HepG2 (cell line): ENCODE measurements at regions not wholly inside any gene's neighbourhood (a gene's known extent, or its start where the extent isn't known, plus 50 kb on each side); places are given as distances from the start of the nearest gene placed in this dataset.
A peak's percentile ranks its signal among the peaks of the same experiment; 100 is the strongest.
"Not testable (repeated sequence)": the region's sequence is repeated elsewhere in the genome, so short reads cannot be mapped to it uniquely, and the experiment has no call there.

Experiments used
- ATAC-seq: fragments of 200-7000 bp; cut with Tn5 transposase; 3 replicates; pipeline ENCODE4 v1.9.1; 2020; ENCODE audit warnings: mild to moderate bottlenecking, moderate library complexity
- BruUV-seq: library from RNA; stranded (reverse); fragments of 400-500 nt; replicated peaks from 2 replicates; lab custom pipeline; 2021; lab: Mats Ljungman, UMichigan
- CTCF ChIA-PET: fragments of 300-600 bp; formaldehyde crosslinking; extraction: SDS; loops from one replicate; lab custom pipeline; 2021; ENCODE audit warnings: low total read pairs, inconsistent platforms, low intra/inter-chr PET ratio; lab: Yijun Ruan, JAX
- POLR2A ChIA-PET: fragments of 350-600 bp; sonication (Branson Sonifier 250); formaldehyde crosslinking; loops from one replicate; lab custom pipeline; 2020; ENCODE audit warnings: antibody characterized with exemption, inconsistent platforms; lab: Yijun Ruan, JAX
- DNase-seq: peaks from one replicate; pipeline ENCODE4 v3.0.0-alpha.2; 2015; ENCODE audit warnings: low spot score
- FAIRE-seq: peaks from 3 replicates; lab custom pipeline; 2011; peaks lifted over from hg19 to GRCh38; lab: Jason Lieb, UNC
- H2AFZ ChIP-seq: one replicate; pipeline ENCODE4 v1.6.1; 2011; ENCODE audit warnings: low read length, inconsistent platforms
- H3K27ac ChIP-seq: fragments of 300-600 bp; 3 replicates; pipeline ENCODE4 v1.8.0; 2011; ENCODE audit warnings: mixed run types, mild to moderate bottlenecking, mixed read lengths, low read length, inconsistent platforms; ENCODE audit not compliant: insufficient read depth; ENCODE audit errors: extremely low read length
- H3K27me3 ChIP-seq, 2 experiments: fragments of 200-600 bp in 1 of 2; 2 replicates in 1 of 2; 3 replicates in 1 of 2; pipeline versions ENCODE4 v1.6.0 to v1.8.0; 2011; ENCODE audit warnings: low read length in 2 of 2, mild to moderate bottlenecking in 2 of 2, moderate library complexity in 2 of 2, inconsistent platforms in 1 of 2; ENCODE audit not compliant: insufficient read depth in 2 of 2, control insufficient read depth in 1 of 2
- H3K36me3 ChIP-seq, 2 experiments: fragments of 200-600 bp in 1 of 2; replicated peaks in 1 of 2; 2 replicates in 1 of 2; 3 replicates in 1 of 2; pipeline versions ENCODE4 v1.5.1 to v1.8.0; 2011; ENCODE audit warnings: low read length in 2 of 2, inconsistent platforms in 1 of 2; ENCODE audit not compliant: insufficient read depth in 2 of 2, control insufficient read depth in 1 of 2
- H3K4me1 ChIP-seq: 2 replicates; pipeline ENCODE4 v1.5.1; 2012; ENCODE audit warnings: low read length, inconsistent platforms; ENCODE audit not compliant: insufficient read depth
- H3K4me2 ChIP-seq: 2 replicates; pipeline ENCODE4 v1.6.0; 2011; ENCODE audit warnings: low read depth, low read length, inconsistent platforms
- H3K4me3 ChIP-seq, 3 experiments: fragments of 200-600 bp in 1 of 3; sonication (generic), shearing (Covaris generic) in 1 of 3; replicated peaks in 1 of 3; 2 replicates each; pipeline ENCODE4 v1.5.1; 2011 to 2016; ENCODE audit warnings: low read length in 3 of 3, inconsistent platforms in 2 of 3, low read depth in 2 of 3, mild to moderate bottlenecking in 2 of 3, control low read depth in 1 of 3, mixed read lengths in 1 of 3; ENCODE audit not compliant: insufficient read depth in 1 of 3
- H3K79me2 ChIP-seq: one replicate; pipeline ENCODE4 v1.6.1; 2011; ENCODE audit warnings: low read length, inconsistent platforms; ENCODE audit not compliant: insufficient read depth
- H3K9ac ChIP-seq: 2 replicates; pipeline ENCODE4 v1.6.0; 2011; ENCODE audit warnings: mild to moderate bottlenecking, low read depth, low read length, inconsistent platforms; ENCODE audit not compliant: insufficient read depth
- H3K9me3 ChIP-seq: 2 replicates; pipeline ENCODE4 v1.5.1; 2012; ENCODE audit warnings: mild to moderate bottlenecking, low read length
- H4K20me1 ChIP-seq: 2 replicates; pipeline ENCODE4 v1.6.0; 2011; ENCODE audit warnings: inconsistent platforms, mild to moderate bottlenecking, low read length, moderate library complexity; ENCODE audit not compliant: insufficient read depth
- MNT ChIP-seq: fragments of 450-650 bp; IDR thresholded peaks from 2 replicates; pipeline ENCODE4 v1.6.1; 2016
- SMC3 ChIP-seq: IDR thresholded peaks from 2 replicates; pipeline ENCODE4 v1.6.1; 2011; ENCODE audit warnings: low read length, improper control_type of control experiment
- WGBS: methylation state at CpG from one replicate; pipeline ENCODE4 v1.1.6; 2017; ENCODE audit warnings: low lambda C conversion rate; 5-methylcytosine and 5-hydroxymethylcytosine counted together
- in situ Hi-C: cut with HindIII; loops from 2 replicates; pipeline ENCODE4 v1.10.0; 2017; ENCODE audit warnings: low pct_unique_long_range_greater_than_20kb; ENCODE audit not compliant: extremely low pct_ligation_motif_present
- intact Hi-C: fragments of 100-400 bp; cut with micrococcal nuclease; formaldehyde crosslinking; loops from one replicate; pipeline ENCODE4 v1.10.0; 2022; ENCODE audit not compliant: unreplicated experiment

- TF ChIP-seq SMC3 (peak; percentile 80), MNT (no peak)
- TF ChIP-seq, all 625 proteins: peak for 3
These were observed 262.6 kb upstream of the BTG1 start (continued) for GRCh38 chr12:92408072-92408900.

DNA sequence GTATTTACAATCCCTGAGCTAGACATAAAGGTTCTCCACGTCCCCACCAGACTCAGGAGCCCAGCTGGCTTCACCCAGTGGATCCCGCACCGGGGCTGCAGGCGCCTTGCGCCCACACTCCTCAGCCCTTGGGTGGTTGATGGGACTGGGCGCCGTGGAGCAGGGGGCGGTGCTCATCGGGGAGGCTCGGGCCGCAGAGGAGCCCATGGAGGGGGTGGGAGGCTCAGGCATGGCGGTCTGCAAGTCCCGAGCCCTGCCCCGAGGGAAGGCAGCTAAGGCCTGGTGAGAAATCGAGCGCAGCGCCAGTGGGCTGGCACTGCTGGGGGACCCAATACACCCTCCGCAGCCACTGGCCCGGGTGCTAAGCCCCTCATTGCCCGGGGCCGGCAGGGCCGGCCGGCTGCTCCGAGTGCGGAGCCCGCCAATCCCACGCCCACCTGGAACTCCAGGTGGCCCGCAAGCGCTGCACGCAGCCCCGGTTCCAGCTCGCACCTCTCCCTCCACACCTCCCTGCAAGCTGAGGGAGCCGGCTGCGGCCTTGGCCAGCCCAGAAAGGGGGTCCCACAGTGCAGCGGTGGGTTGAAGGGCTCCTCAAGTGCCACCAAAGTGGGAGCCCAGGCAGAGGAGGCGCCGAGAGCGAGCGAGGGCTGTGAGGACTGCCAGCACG lies 260.9 kb upstream of the BTG1 start:
- H3K27me3 ChIP-seq, BruUV-seq, H3K9me3 ChIP-seq, H3K4me1 ChIP-seq, H4K20me1 ChIP-seq, H3K4me3 ChIP-seq, intact Hi-C loops, H3K9ac ChIP-seq, DNase-seq, CTCF ChIA-PET, H3K4me2 ChIP-seq, H3K79me2 ChIP-seq, POLR2A ChIA-PET, FAIRE-seq, H2AFZ ChIP-seq, H3K36me3 ChIP-seq, ATAC-seq, H3K27ac ChIP-seq: not testable (repeated sequence)
- in situ Hi-C loops, result loop anchor here (25.0 kb wide), 1 partner anchor 1019 kb away; no protein-coding TSS in a partner anchor
- WGBS, result 69% methylated on average over 5 of the region's 40 CpGs

DNA sequence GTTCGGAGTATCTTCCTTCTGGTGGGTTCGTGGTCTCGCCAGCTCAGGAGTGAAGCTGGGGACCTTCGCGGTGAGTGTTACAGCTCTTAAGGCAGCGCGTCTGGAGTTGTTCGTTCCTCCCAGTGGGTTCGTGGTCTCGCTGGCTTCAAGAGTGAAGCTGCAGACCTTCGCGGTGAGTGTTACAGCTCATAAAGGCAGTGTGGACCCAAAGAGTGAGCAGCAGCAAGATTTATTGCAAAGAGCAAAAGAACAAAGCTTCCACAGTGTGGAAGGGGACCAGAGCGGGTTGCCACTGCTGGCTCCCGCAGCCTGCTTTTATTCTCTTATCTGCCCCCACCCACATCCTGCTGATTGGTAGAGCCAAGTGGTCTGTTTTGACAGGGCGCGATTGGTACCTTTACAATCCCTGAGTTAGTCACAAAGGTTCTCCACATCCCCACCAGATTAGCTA lies 260.2 kb upstream of the BTG1 start:
- DNase-seq, POLR2A ChIA-PET, H3K27ac ChIP-seq, BruUV-seq, H3K36me3 ChIP-seq, H3K9ac ChIP-seq, ATAC-seq, CTCF ChIA-PET, H4K20me1 ChIP-seq, H2AFZ ChIP-seq, H3K9me3 ChIP-seq, intact Hi-C loops, H3K4me3 ChIP-seq, H3K4me2 ChIP-seq, H3K4me1 ChIP-seq, H3K79me2 ChIP-seq, H3K27me3 ChIP-seq, FAIRE-seq: not testable (repeated sequence)
- in situ Hi-C loops, result loop anchor here (25.0 kb wide), 1 partner anchor 1019 kb away; no protein-coding TSS in a partner anchor
- WGBS, result 78% methylated on average over 16 of the region's 16 CpGs
